ENCODE measurements at regions not wholly inside any gene's neighbourhood (a gene's known extent, or its start where the extent isn't known, plus 50 kb on each side); places are given as distances from the start of the nearest gene placed in this dataset.

GRCh38 chr7:12968836-12969422 is 281.5 kb downstream of the ARL4A start:
- Histone ChIP-seq H3K36me3 (ENCODE audit: control insufficient read depth in 2 of 2, insufficient read depth in 2 of 2, low read length in 1 of 2) (no peaks in the 10 kb centered on the region), H3K4me3 (no peak overlapping the region), H3K4me2 (ENCODE audit: control insufficient read depth, insufficient read depth) (no peak overlapping the region), H3K9ac (ENCODE audit: control insufficient read depth, insufficient read depth, low read length) (no peak overlapping the region), H2AFZ (ENCODE audit: control insufficient read depth, low read depth, low read length) (no peak overlapping the region), H3K79me2 (ENCODE audit: control insufficient read depth, insufficient read depth, low read length) (no peaks in the 10 kb centered on the region), H4K20me1 (ENCODE audit: control insufficient read depth, insufficient read depth) (no peaks in the 10 kb centered on the region), H3K27ac (ENCODE audit: control insufficient read depth, insufficient read depth) (no peak overlapping the region), H3K27me3 (replicated peaks in 1 of 2; ENCODE audit: control insufficient read depth in 2 of 2, insufficient read depth in 2 of 2, low read length in 1 of 2) (no peaks in the 10 kb centered on the region; a peak in 1 of 4 replicates), H3K4me1 (ENCODE audit: control insufficient read depth, insufficient read depth, low read length) (no peaks in the 10 kb centered on the region), H3K9me3 (replicated peaks; ENCODE audit: control insufficient read depth, insufficient read depth, low read length) (no peaks in the 10 kb centered on the region)
- WGBS (ENCODE audit: insufficient coverage, insufficient replicate concordance, low lambda C conversion rate, missing lambda C conversion rate), result 31% methylated on average over 4 of the region's 4 CpGs
- BruUV-seq (replicated peaks), result no TSS peak
- RAD21 ChIA-PET (ENCODE audit: unreplicated experiment), result no interaction called here
- POLR2A ChIA-PET, result no interaction called here
- no peak for TF ChIP-seq BHLHE40 (IDR thresholded peaks at IDR 0.05; ENCODE audit: borderline replicate concordance in 1 of 2, low read depth in 2 of 2, low read length in 1 of 2)
- no peak for TF ChIP-seq NR2C2 (IDR thresholded peaks at IDR 0.05; ENCODE audit: borderline replicate concordance, control insufficient read depth, insufficient read length, low read depth)
- CTCF ChIA-PET, result no interaction called here
- no peak for FAIRE-seq
- intact Hi-C loops (cut with micrococcal nuclease; ENCODE audit: unreplicated experiment) (no loop called here), in situ Hi-C loops (cut with MboI) (no loop called here)
- SMC1A ChIA-PET (ENCODE audit: uncharacterized antibody, unreplicated experiment), result no interaction called here
- ATAC-seq, result no peak
- DNase-seq (ENCODE audit: low read depth, low spot score), result no peak

DNA sequence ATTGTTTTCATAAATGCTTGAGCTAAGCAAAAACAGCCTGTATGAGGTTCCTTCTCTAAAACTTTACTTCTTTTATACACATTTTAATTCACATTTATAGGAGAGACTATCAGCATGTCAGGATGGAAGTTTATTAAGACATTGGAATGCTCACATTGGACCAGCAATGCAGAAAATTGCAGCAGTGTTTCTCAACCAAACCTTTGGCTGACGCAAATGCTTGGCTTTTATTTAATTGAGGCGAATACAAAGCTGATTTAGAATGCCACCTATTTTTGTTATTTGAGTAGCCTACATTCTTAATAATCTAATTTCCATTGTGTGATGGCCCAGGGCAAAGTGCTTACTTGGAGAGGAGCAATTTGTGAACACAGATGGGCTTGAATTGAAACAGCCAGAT is 283.2 kb downstream of the ARL4A start:
- Histone ChIP-seq H4K20me1 (ENCODE audit: control insufficient read depth, insufficient read depth) (no peaks in the 10 kb centered on the region), H3K9ac (ENCODE audit: control insufficient read depth, insufficient read depth, low read length) (no peak overlapping the region), H3K79me2 (ENCODE audit: control insufficient read depth, insufficient read depth, low read length) (no peaks in the 10 kb centered on the region), H2AFZ (ENCODE audit: control insufficient read depth, low read depth, low read length) (no peak overlapping the region), H3K4me2 (ENCODE audit: control insufficient read depth, insufficient read depth) (no peak overlapping the region), H3K9me3 (replicated peaks; ENCODE audit: control insufficient read depth, insufficient read depth, low read length) (no peaks in the 10 kb centered on the region), H3K27me3 (replicated peaks in 1 of 2; ENCODE audit: control insufficient read depth in 2 of 2, insufficient read depth in 2 of 2, low read length in 1 of 2) (no peaks in the 10 kb centered on the region), H3K4me1 (ENCODE audit: control insufficient read depth, insufficient read depth, low read length) (no peaks in the 10 kb centered on the region), H3K27ac (ENCODE audit: control insufficient read depth, insufficient read depth) (no peak overlapping the region), H3K36me3 (ENCODE audit: control insufficient read depth in 2 of 2, insufficient read depth in 2 of 2, low read length in 1 of 2) (no peaks in the 10 kb centered on the region), H3K4me3 (no peak overlapping the region)
- ChIA-PET SMC1A (ENCODE audit: uncharacterized antibody, unreplicated experiment) (no interaction called here), RAD21 (ENCODE audit: unreplicated experiment) (no interaction called here), CTCF (no interaction called here), POLR2A (no interaction called here)
- TF ChIP-seq ESRRA (IDR thresholded peaks at IDR 0.05; ENCODE audit: low read length) (no peak), KAT2A (conservative IDR thresholded peaks at IDR 0.05; ENCODE audit: control insufficient read depth, low read depth, low read length) (no peak), EZH2 (IDR thresholded peaks at IDR 0.05; ENCODE audit: borderline replicate concordance, control insufficient read depth, low read depth, low read length) (no peak), FOXM1 (IDR thresholded peaks at IDR 0.05; ENCODE audit: low read depth, low read length) (no peak), CBX3 (IDR thresholded peaks at IDR 0.05; ENCODE audit: borderline replicate concordance, low read depth) (no peak), POLR2AphosphoS2 (IDR thresholded peaks at IDR 0.05; ENCODE audit: low read depth, low read length) (no peak), MTA3 (IDR thresholded peaks at IDR 0.05; ENCODE audit: borderline replicate concordance, low read length) (no peak), EP300 (IDR thresholded peaks at IDR 0.05; ENCODE audit: borderline replicate concordance in 1 of 2, control insufficient read depth in 1 of 2, low read depth in 2 of 2, low read length in 2 of 2) (no peak), ZBTB4 (CRISPR knock-in tag; IDR thresholded peaks at IDR 0.05) (no peak), RELA (IDR thresholded peaks at IDR 0.05; ENCODE audit: borderline replicate concordance, partially characterized antibody) (no peak)
- 91% methylated on average over 2 of the region's 2 CpGs for WGBS (ENCODE audit: insufficient coverage, insufficient replicate concordance, low lambda C conversion rate, missing lambda C conversion rate)
- in situ Hi-C loops (cut with MboI) (no loop called here), intact Hi-C loops (cut with micrococcal nuclease; ENCODE audit: unreplicated experiment) (no loop called here)
- ATAC-seq (no peak), DNase-seq (ENCODE audit: low read depth, low spot score) (no peak), FAIRE-seq (no peak)
- no TSS peak for BruUV-seq (replicated peaks)

Data from GM12878 (cell line).